ENCODE measurements at regions not wholly inside any gene's neighbourhood (a gene's known extent, or its start where the extent isn't known, plus 50 kb on each side); places are given as distances from the start of the nearest gene placed in this dataset.
A peak's percentile ranks its signal among the peaks of the same experiment; 100 is the strongest.

GRCh38 chr3:27653803-27654558 is 68.1 kb downstream of the EOMES start:
- Histone ChIP-seq H3K27ac (no peak overlapping the region), H4K20me1 (ENCODE audit: insufficient read depth, poor library complexity, severe bottlenecking) (no peaks in the 10 kb centered on the region), H3K36me3 (replicated peaks; ENCODE audit: insufficient read depth, low read depth) (no peaks in the 10 kb centered on the region), H3K9me2 (replicated peaks; ENCODE audit: insufficient read depth) (no peaks in the 10 kb centered on the region), H3K79me2 (no peaks in the 10 kb centered on the region), H3K9me3 (ENCODE audit: low read depth) (no peaks in the 10 kb centered on the region), H2AFZ (no peak overlapping the region), H3K27me3 (no peaks in the 10 kb centered on the region), H3K4me3 (no peak overlapping the region), H3K4me1 (ENCODE audit: insufficient read depth) (no peaks in the 10 kb centered on the region), H3K4me2 (no peak overlapping the region)
- no peak for DNase-seq (ENCODE audit: low spot score)
- WGBS (ENCODE audit: low lambda C conversion rate, missing lambda C conversion rate), result 81% methylated on average over 3 of the region's 3 CpGs
- TF ChIP-seq, protein P1, sequence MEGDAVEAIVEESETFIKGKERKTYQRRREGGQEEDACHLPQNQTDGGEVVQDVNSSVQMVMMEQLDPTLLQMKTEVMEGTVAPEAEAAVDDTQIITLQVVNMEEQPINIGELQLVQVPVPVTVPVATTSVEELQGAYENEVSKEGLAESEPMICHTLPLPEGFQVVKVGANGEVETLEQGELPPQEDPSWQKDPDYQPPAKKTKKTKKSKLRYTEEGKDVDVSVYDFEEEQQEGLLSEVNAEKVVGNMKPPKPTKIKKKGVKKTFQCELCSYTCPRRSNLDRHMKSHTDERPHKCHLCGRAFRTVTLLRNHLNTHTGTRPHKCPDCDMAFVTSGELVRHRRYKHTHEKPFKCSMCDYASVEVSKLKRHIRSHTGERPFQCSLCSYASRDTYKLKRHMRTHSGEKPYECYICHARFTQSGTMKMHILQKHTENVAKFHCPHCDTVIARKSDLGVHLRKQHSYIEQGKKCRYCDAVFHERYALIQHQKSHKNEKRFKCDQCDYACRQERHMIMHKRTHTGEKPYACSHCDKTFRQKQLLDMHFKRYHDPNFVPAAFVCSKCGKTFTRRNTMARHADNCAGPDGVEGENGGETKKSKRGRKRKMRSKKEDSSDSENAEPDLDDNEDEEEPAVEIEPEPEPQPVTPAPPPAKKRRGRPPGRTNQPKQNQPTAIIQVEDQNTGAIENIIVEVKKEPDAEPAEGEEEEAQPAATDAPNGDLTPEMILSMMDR (IDR thresholded peaks at IDR 0.05; ENCODE audit: poor library complexity), result no peak
- TF ChIP-seq EZH2phosphoT487 (IDR thresholded peaks at IDR 0.05; ENCODE audit: low read depth, severe bottlenecking, unreplicated experiment) (no peak), EZH2 (IDR thresholded peaks at IDR 0.05; ENCODE audit: borderline replicate concordance) (no peak)

DNA sequence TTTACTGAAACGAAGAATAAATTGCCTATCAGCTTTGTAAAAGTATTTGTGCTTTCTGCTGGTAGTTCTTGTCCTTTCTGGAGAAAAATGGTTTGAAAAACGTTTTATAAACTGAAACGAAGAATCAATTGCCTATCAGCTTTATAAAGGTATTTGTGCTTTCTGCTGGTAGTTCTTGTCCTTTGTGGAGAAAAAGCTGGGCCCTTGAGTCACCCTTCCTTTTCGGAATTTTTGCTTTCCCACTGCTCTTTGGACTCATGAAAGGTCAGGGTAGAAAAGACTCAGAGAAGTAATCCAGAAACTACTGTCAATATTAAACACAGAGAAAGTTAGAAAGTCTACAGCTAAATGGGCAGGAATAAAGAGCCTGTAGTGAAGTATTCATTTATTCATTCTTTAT is 72.8 kb downstream of the EOMES start:
- H3K4me1 ChIP-seq (ENCODE audit: insufficient read depth), result no peaks in the 10 kb centered on the region
- no peak overlapping the region for H2AFZ ChIP-seq
- H3K9me3 ChIP-seq (ENCODE audit: low read depth), result no peaks in the 10 kb centered on the region
- H4K20me1 ChIP-seq (ENCODE audit: insufficient read depth, poor library complexity, severe bottlenecking), result no peaks in the 10 kb centered on the region
- no peak overlapping the region for H3K4me3 ChIP-seq
- no peak for DNase-seq (ENCODE audit: low spot score)
- peak overlapping the region; percentile 0 for H3K27ac ChIP-seq
- no peaks in the 10 kb centered on the region for H3K9me2 ChIP-seq (replicated peaks; ENCODE audit: insufficient read depth)
- 67% methylated on average over 4 of the region's 4 CpGs for WGBS (ENCODE audit: low lambda C conversion rate, missing lambda C conversion rate)
- TF ChIP-seq EZH2phosphoT487 (IDR thresholded peaks at IDR 0.05; ENCODE audit: low read depth, severe bottlenecking, unreplicated experiment) (no peak), EZH2 (IDR thresholded peaks at IDR 0.05; ENCODE audit: borderline replicate concordance) (no peak)
- TF ChIP-seq, protein P1 (IDR thresholded peaks at IDR 0.05; ENCODE audit: poor library complexity), result no peak
- no peaks in the 10 kb centered on the region for H3K36me3 ChIP-seq (replicated peaks; ENCODE audit: insufficient read depth, low read depth)
- H3K4me2 ChIP-seq, result no peak overlapping the region
- H3K27me3 ChIP-seq, result no peaks in the 10 kb centered on the region
- H3K79me2 ChIP-seq, result no peaks in the 10 kb centered on the region

DNA sequence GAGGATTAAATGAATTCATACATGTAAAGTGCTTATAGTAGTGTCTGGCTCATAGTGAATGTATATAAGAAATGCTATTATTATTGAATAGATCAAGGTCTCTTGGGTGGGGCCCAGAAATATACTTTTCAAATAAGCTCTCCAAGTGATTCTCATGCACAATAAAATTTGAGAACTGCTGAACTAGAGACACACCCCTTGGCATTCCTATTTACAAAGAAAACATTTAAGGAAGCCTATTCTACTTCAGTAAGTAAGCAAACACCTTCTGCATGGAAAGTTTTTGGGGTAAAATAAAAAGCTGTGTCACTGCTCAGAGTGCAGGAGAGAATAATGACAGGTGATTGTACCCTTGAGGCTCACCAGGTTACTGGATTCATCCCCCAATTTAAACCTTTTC is 75.2 kb downstream of the EOMES start:
- Histone ChIP-seq H3K4me3 (no peak overlapping the region), H3K27me3 (no peaks in the 10 kb centered on the region), H3K9me2 (replicated peaks; ENCODE audit: insufficient read depth) (no peaks in the 10 kb centered on the region), H2AFZ (no peak overlapping the region), H3K9me3 (ENCODE audit: low read depth) (no peaks in the 10 kb centered on the region), H3K36me3 (replicated peaks; ENCODE audit: insufficient read depth, low read depth) (no peaks in the 10 kb centered on the region), H4K20me1 (ENCODE audit: insufficient read depth, poor library complexity, severe bottlenecking) (no peaks in the 10 kb centered on the region), H3K27ac (peak overlapping the region; percentile 43), H3K4me1 (ENCODE audit: insufficient read depth) (peaks cover 12% of the 10 kb centered on the region), H3K79me2 (no peaks in the 10 kb centered on the region), H3K4me2 (no peak overlapping the region)
- TF ChIP-seq EZH2phosphoT487 (IDR thresholded peaks at IDR 0.05; ENCODE audit: low read depth, severe bottlenecking, unreplicated experiment) (no peak), EZH2 (IDR thresholded peaks at IDR 0.05; ENCODE audit: borderline replicate concordance) (no peak)
- TF ChIP-seq, protein P1 (IDR thresholded peaks at IDR 0.05; ENCODE audit: poor library complexity), result no peak
- DNase-seq (ENCODE audit: low spot score), result no peak

Measured in hepatocyte (in vitro differentiated cells).